Activated CD4-positive, alpha-beta T cell treated with anti-CD3 and anti-CD28 coated beads, Interleukin-10, Interleukin-2, amounts not matched to agents 100 ng/mL and 50 ng/mL, durations not matched to agents 16 hours and 8 hours (primary cell): ENCODE measurements at regions not wholly inside any gene's neighbourhood (a gene's known extent, or its start where the extent isn't known, plus 50 kb on each side); places are given as distances from the start of the nearest gene placed in this dataset.

ENCODE experiments used
- DNase-seq: peaks from one replicate; pipeline ENCODE4 v3.0.0-alpha.2; 2020

DNA sequence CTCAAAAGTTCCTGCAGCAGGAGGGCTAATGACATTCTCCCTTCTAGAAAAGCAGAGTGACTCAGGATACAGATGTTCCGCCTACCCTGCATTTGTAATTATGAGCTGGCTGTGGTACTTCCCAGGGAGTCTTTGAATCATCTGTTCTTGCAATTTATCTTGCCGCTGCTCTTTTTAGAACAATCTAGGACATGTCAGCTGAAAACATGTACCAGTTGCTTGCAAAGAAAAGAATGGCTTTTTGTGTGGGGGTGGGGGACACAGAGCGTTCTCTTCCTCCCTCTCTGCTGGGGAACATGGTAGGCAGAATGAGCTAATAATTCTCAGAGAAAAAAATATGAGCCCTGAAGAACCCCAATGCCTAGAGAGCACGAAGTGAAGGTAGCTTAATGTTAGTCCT is 51.7 kb upstream of the TUT7 start:
- peak; percentile 40 for DNase-seq

DNA sequence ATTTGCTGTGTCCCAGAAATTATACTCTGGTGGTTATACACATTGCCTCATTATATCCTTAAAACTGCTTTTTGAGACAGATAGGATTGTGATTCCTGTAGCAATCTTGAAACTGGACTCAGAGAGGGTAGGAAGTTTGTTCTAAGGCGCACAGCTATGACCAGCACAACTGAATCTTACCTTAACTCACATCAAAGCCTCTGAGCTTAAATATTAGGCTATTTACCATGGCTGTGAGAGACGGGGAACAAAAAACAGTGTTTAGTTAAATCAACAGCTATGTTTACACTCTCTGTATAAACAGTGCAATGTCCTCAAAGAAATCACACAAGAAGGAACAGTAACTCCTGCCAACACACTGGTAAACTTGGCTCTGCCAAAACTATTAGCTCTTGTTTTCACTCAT is 50.9 kb upstream of the TUT7 start:
- DNase-seq = no peak
